SK-N-SH (cell line): ENCODE measurements at regions not wholly inside any gene's neighbourhood (a gene's known extent, or its start where the extent isn't known, plus 50 kb on each side); places are given as distances from the start of the nearest gene placed in this dataset.

Experiments
- CTCF ChIA-PET: fragments of 300-600, 350-600 bp; formaldehyde crosslinking; extraction: SDS; loops from one replicate; lab custom pipeline; 2021; lab: Yijun Ruan, JAX
- POLR2A ChIA-PET: fragments of 350-600 bp; sonication (Branson Sonifier 250); formaldehyde crosslinking; extraction: SDS; loops from one replicate; lab custom pipeline; 2020; ENCODE audit warnings: antibody characterized with exemption, inconsistent platforms; lab: Yijun Ruan, JAX
- DNase-seq: peaks from one replicate; pipeline ENCODE4 v3.0.0; 2012
- H2AFZ ChIP-seq: fragments of 200-600 bp; sonication (generic); 2 replicates; pipeline ENCODE4 v1.8.1; 2016; ENCODE audit warnings: antibody characterized with exemption, mild to moderate bottlenecking, low read depth
- H3F3A ChIP-seq: fragments of 200-600 bp; sonication (generic); replicated peaks from 2 replicates; pipeline ENCODE3; 2016; ENCODE audit warnings: antibody characterized with exemption, mild to moderate bottlenecking; ENCODE audit not compliant: insufficient read depth
- H3K27ac ChIP-seq, 2 experiments: fragments of 200-500 bp in 1 of 2; fragments of 200-600 bp in 1 of 2; sonication (Bioruptor generic) in 1 of 2; sonication (generic), shearing (Covaris generic) in 1 of 2; 2 replicates each; pipeline versions ENCODE4 v1.5.1 to v1.6.1; 2014 to 2016; ENCODE audit warnings: low read depth in 2 of 2, inconsistent platforms in 1 of 2, low read length in 1 of 2, mild to moderate bottlenecking in 1 of 2, mixed read lengths in 1 of 2
- H3K27me3 ChIP-seq: fragments of 200-600 bp; sonication (generic), shearing (Covaris generic); 2 replicates; pipeline ENCODE4 v1.6.1; 2016; ENCODE audit warnings: mixed run types; ENCODE audit not compliant: insufficient read depth
- H3K36me3 ChIP-seq, 2 experiments: fragments of 200-500 bp in 1 of 2; fragments of 200-600 bp in 1 of 2; sonication (Bioruptor generic) in 1 of 2; sonication (generic) in 1 of 2; replicated peaks in 1 of 2; 2 replicates each; pipeline versions ENCODE3 to v1.5.1; 2014 to 2016; ENCODE audit warnings: low read length in 1 of 2, mild to moderate bottlenecking in 1 of 2; ENCODE audit not compliant: insufficient read depth in 2 of 2, control insufficient read depth in 1 of 2
- H3K4me1 ChIP-seq, 2 experiments: fragments of 200-500 bp in 1 of 2; fragments of 200-600 bp in 1 of 2; sonication (Bioruptor generic) in 1 of 2; sonication (generic), shearing (Covaris generic) in 1 of 2; 2 replicates each; pipeline versions ENCODE4 v1.5.1 to v1.6.1; 2014 to 2016; ENCODE audit warnings: low read depth in 1 of 2, low read length in 1 of 2, mixed run types in 1 of 2; ENCODE audit not compliant: insufficient read depth in 2 of 2, control insufficient read depth in 1 of 2
- H3K4me2 ChIP-seq: fragments of 200-600 bp; sonication (generic), shearing (Covaris generic); 2 replicates; pipeline ENCODE4 v1.6.1; 2017; ENCODE audit warnings: mixed run types
- H3K4me3 ChIP-seq, 2 experiments: fragments of 200-500 bp in 1 of 2; fragments of 200-600 bp in 1 of 2; sonication (Bioruptor generic) in 1 of 2; sonication (generic), shearing (Covaris generic) in 1 of 2; 2 replicates each; pipeline versions ENCODE4 v1.5.1 to v1.8.1; 2014 to 2016; ENCODE audit warnings: low read depth in 2 of 2, inconsistent platforms in 1 of 2, low read length in 1 of 2, mild to moderate bottlenecking in 1 of 2, mixed read lengths in 1 of 2, moderate library complexity in 1 of 2
- H3K79me2 ChIP-seq: fragments of 200-600 bp; sonication (generic); 2 replicates; pipeline ENCODE4 v1.8.1; 2017; ENCODE audit warnings: mild to moderate bottlenecking; ENCODE audit not compliant: insufficient read depth
- H3K9ac ChIP-seq: fragments of 200-600 bp; sonication (generic); 2 replicates; pipeline ENCODE4 v1.6.1; 2017; ENCODE audit warnings: mixed run types
- H3K9me2 ChIP-seq: fragments of 200-600 bp; sonication (generic); 2 replicates; pipeline ENCODE4 v1.6.1; 2017; ENCODE audit warnings: mixed run types
- H3K9me3 ChIP-seq: fragments of 200-600 bp; sonication (generic); 2 replicates; pipeline ENCODE4 v1.6.1; 2017; ENCODE audit warnings: mixed run types, mild to moderate bottlenecking, moderate library complexity
- H4K20me1 ChIP-seq: fragments of 200-600 bp; sonication (generic); 2 replicates; pipeline ENCODE4 v1.6.1; 2017; ENCODE audit warnings: mild to moderate bottlenecking, mixed run types; ENCODE audit not compliant: insufficient read depth
- EZH2phosphoT487 ChIP-seq: fragments of 200-600 bp; sonication (generic); IDR thresholded peaks from 2 replicates; pipeline ENCODE4 v1.6.1; 2017; ENCODE audit warnings: low read depth, mixed run types, mild to moderate bottlenecking, antibody characterized with exemption, moderate library complexity, borderline replicate concordance
- FOSL2 ChIP-seq: IDR thresholded peaks from 2 replicates; pipeline ENCODE4 v1.4.0; 2012; ENCODE audit warnings: low read depth, mild to moderate bottlenecking, moderate library complexity, borderline replicate concordance
- FOXM1 ChIP-seq: IDR thresholded peaks from 2 replicates; pipeline ENCODE4 v1.4.0; 2012; ENCODE audit warnings: low read depth, mild to moderate bottlenecking
- GABPA ChIP-seq: IDR thresholded peaks from 2 replicates; pipeline ENCODE4 v1.4.0; 2012; ENCODE audit warnings: low read depth, mild to moderate bottlenecking
- MEF2A ChIP-seq: IDR thresholded peaks from 2 replicates; pipeline ENCODE4 v1.4.0; 2012; ENCODE audit warnings: low read depth, borderline replicate concordance
- RAD21 ChIP-seq: IDR thresholded peaks from 2 replicates; pipeline ENCODE4 v1.6.1; 2012; ENCODE audit warnings: mild to moderate bottlenecking, low read length
- RCOR1 ChIP-seq: fragments of 150-350 bp; IDR thresholded peaks from 2 replicates; pipeline ENCODE4 v1.6.1; 2017; ENCODE audit warnings: antibody characterized with exemption, low read length
- RFX5 ChIP-seq: IDR thresholded peaks from 2 replicates; pipeline ENCODE4 v1.6.1; 2012; ENCODE audit warnings: mild to moderate bottlenecking, improper control_type of control experiment, low read length
- TAF1 ChIP-seq: IDR thresholded peaks from 2 replicates; pipeline ENCODE4 v1.6.1; 2012; ENCODE audit warnings: low read depth, mild to moderate bottlenecking, low read length, moderate library complexity, borderline replicate concordance
- YY1 ChIP-seq: IDR thresholded peaks from 2 replicates; pipeline ENCODE4 v1.4.0; 2012; ENCODE audit warnings: low read depth, mild to moderate bottlenecking
- WGBS: methylation state at CpG from one replicate; pipeline ENCODE4 v1.1.6; 2017; ENCODE audit warnings: low lambda C conversion rate; 5-methylcytosine and 5-hydroxymethylcytosine counted together
- TF ChIP-seq, protein P1 (sequence below): IDR thresholded peaks from 2 replicates; pipeline ENCODE4 v1.4.0; 2012; ENCODE audit warnings: low read depth, borderline replicate concordance
- TF ChIP-seq, protein P2 (sequence below): IDR thresholded peaks from 2 replicates; pipeline ENCODE4 v1.4.0; 2012; ENCODE audit warnings: low read depth, borderline replicate concordance
- TF ChIP-seq, protein P3 (sequence below): IDR thresholded peaks from 2 replicates; pipeline ENCODE4; 2012
- TF ChIP-seq, protein P4 (sequence below): fragments of 150-350 bp; IDR thresholded peaks from 2 replicates; pipeline ENCODE4 v1.6.1; 2016; ENCODE audit warnings: mild to moderate bottlenecking, low read depth, low read length

DNA sequence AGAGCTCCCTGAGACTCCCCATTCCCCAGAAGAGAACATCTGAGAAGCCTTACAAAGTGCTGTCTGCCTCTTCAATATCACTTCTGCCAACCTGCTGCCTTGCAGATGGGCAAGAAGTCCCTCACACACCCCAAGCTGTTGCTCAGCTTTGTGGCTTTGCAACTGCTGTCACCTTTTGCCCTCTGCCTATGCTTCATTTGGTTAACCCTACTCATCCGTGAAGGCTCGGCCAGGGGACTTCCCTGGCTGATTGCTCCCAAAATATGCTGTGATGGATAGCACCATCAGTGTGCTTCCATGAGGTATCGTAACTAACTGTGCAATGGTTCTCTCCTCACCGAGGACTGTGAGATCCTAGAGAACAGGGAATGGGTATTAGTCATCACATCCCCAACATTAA is 88.9 kb upstream of the CYP1B1 start:
- no peaks in the 10 kb centered on the region for H3K79me2 ChIP-seq
- no peaks in the 10 kb centered on the region for H3K36me3 ChIP-seq
- no peaks in the 10 kb centered on the region for H4K20me1 ChIP-seq
- peaks cover 0 to 5% of the 10 kb centered on the region in 2 experiments; a peak in 1 of 4 replicates for H3K4me1 ChIP-seq
- no peaks in the 10 kb centered on the region for H3K9me2 ChIP-seq
- TF ChIP-seq EZH2phosphoT487 (no peak), MEF2A (no peak), RAD21 (no peak), RCOR1 (no peak), GABPA (no peak), YY1 (no peak)
- TF ChIP-seq, protein P1, sequence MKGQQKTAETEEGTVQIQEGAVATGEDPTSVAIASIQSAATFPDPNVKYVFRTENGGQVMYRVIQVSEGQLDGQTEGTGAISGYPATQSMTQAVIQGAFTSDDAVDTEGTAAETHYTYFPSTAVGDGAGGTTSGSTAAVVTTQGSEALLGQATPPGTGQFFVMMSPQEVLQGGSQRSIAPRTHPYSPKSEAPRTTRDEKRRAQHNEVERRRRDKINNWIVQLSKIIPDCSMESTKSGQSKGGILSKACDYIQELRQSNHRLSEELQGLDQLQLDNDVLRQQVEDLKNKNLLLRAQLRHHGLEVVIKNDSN = no peak
- TF ChIP-seq, protein P2, sequence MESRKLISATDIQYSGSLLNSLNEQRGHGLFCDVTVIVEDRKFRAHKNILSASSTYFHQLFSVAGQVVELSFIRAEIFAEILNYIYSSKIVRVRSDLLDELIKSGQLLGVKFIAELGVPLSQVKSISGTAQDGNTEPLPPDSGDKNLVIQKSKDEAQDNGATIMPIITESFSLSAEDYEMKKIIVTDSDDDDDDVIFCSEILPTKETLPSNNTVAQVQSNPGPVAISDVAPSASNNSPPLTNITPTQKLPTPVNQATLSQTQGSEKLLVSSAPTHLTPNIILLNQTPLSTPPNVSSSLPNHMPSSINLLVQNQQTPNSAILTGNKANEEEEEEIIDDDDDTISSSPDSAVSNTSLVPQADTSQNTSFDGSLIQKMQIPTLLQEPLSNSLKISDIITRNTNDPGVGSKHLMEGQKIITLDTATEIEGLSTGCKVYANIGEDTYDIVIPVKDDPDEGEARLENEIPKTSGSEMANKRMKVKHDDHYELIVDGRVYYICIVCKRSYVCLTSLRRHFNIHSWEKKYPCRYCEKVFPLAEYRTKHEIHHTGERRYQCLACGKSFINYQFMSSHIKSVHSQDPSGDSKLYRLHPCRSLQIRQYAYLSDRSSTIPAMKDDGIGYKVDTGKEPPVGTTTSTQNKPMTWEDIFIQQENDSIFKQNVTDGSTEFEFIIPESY = no peak
- TF ChIP-seq, protein P3, sequence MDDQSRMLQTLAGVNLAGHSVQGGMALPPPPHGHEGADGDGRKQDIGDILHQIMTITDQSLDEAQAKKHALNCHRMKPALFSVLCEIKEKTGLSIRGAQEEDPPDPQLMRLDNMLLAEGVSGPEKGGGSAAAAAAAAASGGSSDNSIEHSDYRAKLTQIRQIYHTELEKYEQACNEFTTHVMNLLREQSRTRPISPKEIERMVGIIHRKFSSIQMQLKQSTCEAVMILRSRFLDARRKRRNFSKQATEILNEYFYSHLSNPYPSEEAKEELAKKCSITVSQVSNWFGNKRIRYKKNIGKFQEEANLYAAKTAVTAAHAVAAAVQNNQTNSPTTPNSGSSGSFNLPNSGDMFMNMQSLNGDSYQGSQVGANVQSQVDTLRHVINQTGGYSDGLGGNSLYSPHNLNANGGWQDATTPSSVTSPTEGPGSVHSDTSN = no peak
- H3K27me3 ChIP-seq = no peaks in the 10 kb centered on the region
- H3F3A ChIP-seq = no peaks in the 10 kb centered on the region
- no peak for DNase-seq
- no peak overlapping the region for H2AFZ ChIP-seq
- POLR2A ChIA-PET = no interaction called here
- no peak overlapping the region for H3K9ac ChIP-seq
- H3K4me3 ChIP-seq = no peak overlapping the region
- no peak overlapping the region for H3K27ac ChIP-seq
- no peaks in the 10 kb centered on the region for H3K9me3 ChIP-seq
- CTCF ChIA-PET = no interaction called here
- H3K4me2 ChIP-seq = no peak overlapping the region
- 74% methylated on average over 4 of the region's 4 CpGs for WGBS

DNA sequence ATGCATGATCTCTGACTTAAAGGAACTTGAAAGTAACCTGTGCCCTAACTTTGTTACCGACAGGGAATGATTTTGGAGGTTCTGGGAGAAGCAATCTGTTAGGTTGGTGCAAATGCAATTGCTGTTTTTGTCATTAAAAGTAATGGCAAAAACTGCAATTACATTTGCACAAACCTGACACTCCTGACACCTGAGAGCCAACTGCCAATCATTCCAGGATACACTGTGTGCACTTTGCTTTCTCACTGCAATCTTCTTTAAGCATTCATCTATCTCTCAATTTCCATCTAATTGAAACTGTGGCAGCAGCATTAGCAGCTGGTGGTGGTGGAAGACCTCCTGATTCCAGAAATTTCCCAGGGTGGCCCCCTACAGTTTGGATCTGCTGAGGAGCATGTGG is 87.6 kb upstream of the CYP1B1 start:
- Histone ChIP-seq H3K9me2 (no peaks in the 10 kb centered on the region), H3F3A (no peaks in the 10 kb centered on the region), H3K36me3 (no peaks in the 10 kb centered on the region), H3K27me3 (no peaks in the 10 kb centered on the region), H3K4me1 (peaks cover 0 to 2% of the 10 kb centered on the region in 2 experiments; a peak in 1 of 4 replicates), H3K27ac (no peak overlapping the region), H3K79me2 (no peaks in the 10 kb centered on the region), H3K4me2 (no peak overlapping the region), H3K9ac (no peak overlapping the region), H3K9me3 (no peaks in the 10 kb centered on the region), H4K20me1 (no peaks in the 10 kb centered on the region), H3K4me3 (no peak overlapping the region), H2AFZ (no peak overlapping the region)
- WGBS = 55% methylated on average over 1 of the region's 1 CpG
- DNase-seq = no peak
- TF ChIP-seq MEF2A (no peak), FOSL2 (no peak), FOXM1 (no peak), TAF1 (no peak), RFX5 (no peak), YY1 (no peak)
- TF ChIP-seq, protein P4, sequence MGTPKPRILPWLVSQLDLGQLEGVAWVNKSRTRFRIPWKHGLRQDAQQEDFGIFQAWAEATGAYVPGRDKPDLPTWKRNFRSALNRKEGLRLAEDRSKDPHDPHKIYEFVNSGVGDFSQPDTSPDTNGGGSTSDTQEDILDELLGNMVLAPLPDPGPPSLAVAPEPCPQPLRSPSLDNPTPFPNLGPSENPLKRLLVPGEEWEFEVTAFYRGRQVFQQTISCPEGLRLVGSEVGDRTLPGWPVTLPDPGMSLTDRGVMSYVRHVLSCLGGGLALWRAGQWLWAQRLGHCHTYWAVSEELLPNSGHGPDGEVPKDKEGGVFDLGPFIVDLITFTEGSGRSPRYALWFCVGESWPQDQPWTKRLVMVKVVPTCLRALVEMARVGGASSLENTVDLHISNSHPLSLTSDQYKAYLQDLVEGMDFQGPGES = no peak
- CTCF ChIA-PET = interaction anchor here (1.2 to 2.8 kb wide), 4 partner anchors 18 to 768 kb away, joined by 3 to 7 read pairs (median 4); partner anchors contain the start of gene CYP1B1
- POLR2A ChIA-PET = no interaction called here
